Activated T-cell treated with anti-CD3 and anti-CD28 coated beads, Interleukin-2, amount 50 U/mL, for 72 hours (primary cell): ENCODE measurements at regions not wholly inside any gene's neighbourhood (a gene's known extent, or its start where the extent isn't known, plus 50 kb on each side); places are given as distances from the start of the nearest gene placed in this dataset.

ENCODE experiments used
- ATAC-seq, 2 donors: fragments of 150-1000 bp; cut with Tn5 transposase; replicated peaks in 1 of 2; 2 replicates each; pipeline ENCODE4 v1.10.0; 2021; ENCODE audit warnings: moderate library complexity in 2 of 2, mild to moderate bottlenecking in 1 of 2
- DNase-seq, 2 donors: peaks; one replicate each; pipeline ENCODE4 v3.0.0; 2021 to 2022; ENCODE audit warnings: mixed read lengths in 1 of 2
- H3K27ac Mint-ChIP-seq: one replicate; pipeline ENCODE4 v1.8.0; 2022; ENCODE audit warnings: mild to moderate bottlenecking, moderate library complexity, mixed read lengths
- H3K27me3 Mint-ChIP-seq: one replicate; pipeline ENCODE4 v1.8.0; 2022; ENCODE audit warnings: low read depth, mixed read lengths
- H3K36me3 Mint-ChIP-seq, 2 donors: one replicate each; pipeline ENCODE4 v1.8.0; 2022; ENCODE audit warnings: mixed read lengths in 2 of 2, mild to moderate bottlenecking in 1 of 2; ENCODE audit not compliant: insufficient read depth in 2 of 2
- H3K4me1 Mint-ChIP-seq: one replicate; pipeline ENCODE4 v1.8.0; 2022; ENCODE audit warnings: low read depth, mixed read lengths
- H3K4me3 Mint-ChIP-seq, 2 donors: one replicate each; pipeline ENCODE4 v1.8.0; 2022; ENCODE audit warnings: mild to moderate bottlenecking in 2 of 2, mixed read lengths in 2 of 2, moderate library complexity in 2 of 2
- H3K9me3 Mint-ChIP-seq, 2 donors: one replicate each; pipeline ENCODE4 v1.8.0; 2022; ENCODE audit warnings: mixed read lengths in 2 of 2

- no peak for ATAC-seq
- Mint-ChIP-seq H3K36me3 (no peaks in the 10 kb centered on the region), H3K27me3 (no peaks in the 10 kb centered on the region), H3K4me1 (no peaks in the 10 kb centered on the region), H3K27ac (no peak overlapping the region), H3K9me3 (peaks cover 8 to 15% of the 10 kb centered on the region in 2 donors), H3K4me3 (no peak overlapping the region)
- DNase-seq: no peak
Measured at GRCh38 chr5:28430565-28431178, 1392.3 kb upstream of the CDH9 start.

GRCh38 chr5:28421141-28421540 lies 1382.8 kb upstream of the CDH9 start:
- DNase-seq (no peak), ATAC-seq (no peak)
- H3K4me1 Mint-ChIP-seq: no peaks in the 10 kb centered on the region
- peaks cover 9% of the 10 kb centered on the region in 2 donors for H3K9me3 Mint-ChIP-seq
- no peaks in the 10 kb centered on the region for H3K27me3 Mint-ChIP-seq
- H3K27ac Mint-ChIP-seq: no peak overlapping the region
- no peak overlapping the region for H3K4me3 Mint-ChIP-seq
- no peaks in the 10 kb centered on the region for H3K36me3 Mint-ChIP-seq

- Mint-ChIP-seq H3K4me3 (no peak overlapping the region), H3K27ac (no peak overlapping the region), H3K9me3 (peaks cover 3 to 16% of the 10 kb centered on the region in 2 donors), H3K36me3 (no peaks in the 10 kb centered on the region), H3K4me1 (no peaks in the 10 kb centered on the region), H3K27me3 (no peaks in the 10 kb centered on the region)
- no peak for ATAC-seq
- DNase-seq: no peak
Measured at GRCh38 chr5:28415791-28416443, 1377.5 kb upstream of the CDH9 start.

GRCh38 chr5:28414619-28415018 lies 1376.2 kb upstream of the CDH9 start:
- H3K27me3 Mint-ChIP-seq: no peaks in the 10 kb centered on the region
- H3K9me3 Mint-ChIP-seq: peaks cover 6 to 16% of the 10 kb centered on the region in 2 donors
- H3K36me3 Mint-ChIP-seq: no peaks in the 10 kb centered on the region
- no peak for DNase-seq
- no peak overlapping the region for H3K27ac Mint-ChIP-seq
- no peak overlapping the region for H3K4me3 Mint-ChIP-seq
- ATAC-seq: no peak
- no peaks in the 10 kb centered on the region for H3K4me1 Mint-ChIP-seq

GRCh38 chr5:28408651-28409050 lies 1370.3 kb upstream of the CDH9 start:
- H3K4me1 Mint-ChIP-seq: no peaks in the 10 kb centered on the region
- DNase-seq (no peak), ATAC-seq (no peak)
- H3K4me3 Mint-ChIP-seq: no peak overlapping the region
- H3K36me3 Mint-ChIP-seq: no peaks in the 10 kb centered on the region
- no peaks in the 10 kb centered on the region for H3K27me3 Mint-ChIP-seq
- no peak overlapping the region for H3K27ac Mint-ChIP-seq
- peaks cover 12 to 14% of the 10 kb centered on the region in 2 donors for H3K9me3 Mint-ChIP-seq

GRCh38 chr5:28408186-28408585 lies 1369.8 kb upstream of the CDH9 start:
- no peak overlapping the region for H3K4me3 Mint-ChIP-seq
- H3K9me3 Mint-ChIP-seq: peaks cover 11 to 14% of the 10 kb centered on the region in 2 donors
- H3K27ac Mint-ChIP-seq: no peak overlapping the region
- H3K27me3 Mint-ChIP-seq: no peaks in the 10 kb centered on the region
- DNase-seq (no peak), ATAC-seq (no peak)
- H3K36me3 Mint-ChIP-seq: no peaks in the 10 kb centered on the region
- no peaks in the 10 kb centered on the region for H3K4me1 Mint-ChIP-seq

GRCh38 chr5:28404363-28405071 lies 1366.1 kb upstream of the CDH9 start:
- Mint-ChIP-seq H3K4me1 (no peaks in the 10 kb centered on the region), H3K27ac (no peak overlapping the region), H3K4me3 (no peak overlapping the region), H3K36me3 (no peaks in the 10 kb centered on the region), H3K27me3 (no peaks in the 10 kb centered on the region), H3K9me3 (peaks cover 6 to 13% of the 10 kb centered on the region in 2 donors)
- DNase-seq (no peak), ATAC-seq (no peak)

- no peak for ATAC-seq
- H3K36me3 Mint-ChIP-seq: no peaks in the 10 kb centered on the region
- H3K27ac Mint-ChIP-seq: no peak overlapping the region
- H3K27me3 Mint-ChIP-seq: no peaks in the 10 kb centered on the region
- no peak overlapping the region for H3K4me3 Mint-ChIP-seq
- H3K4me1 Mint-ChIP-seq: no peaks in the 10 kb centered on the region
- peaks cover 6 to 13% of the 10 kb centered on the region in 2 donors for H3K9me3 Mint-ChIP-seq
- DNase-seq: no peak
Measured at GRCh38 chr5:28403846-28404245, 1365.5 kb upstream of the CDH9 start.

GRCh38 chr5:28402590-28403301 lies 1364.4 kb upstream of the CDH9 start:
- ATAC-seq (no peak), DNase-seq (no peak)
- H3K4me3 Mint-ChIP-seq: no peak overlapping the region
- no peaks in the 10 kb centered on the region for H3K27me3 Mint-ChIP-seq
- no peak overlapping the region for H3K27ac Mint-ChIP-seq
- no peaks in the 10 kb centered on the region for H3K36me3 Mint-ChIP-seq
- no peaks in the 10 kb centered on the region for H3K4me1 Mint-ChIP-seq
- peaks cover 6 to 13% of the 10 kb centered on the region in 2 donors for H3K9me3 Mint-ChIP-seq

GRCh38 chr5:28400076-28400475 lies 1361.7 kb upstream of the CDH9 start:
- Mint-ChIP-seq H3K27ac (no peak overlapping the region), H3K4me3 (no peak overlapping the region), H3K27me3 (no peaks in the 10 kb centered on the region), H3K4me1 (no peaks in the 10 kb centered on the region), H3K36me3 (no peaks in the 10 kb centered on the region), H3K9me3 (peaks cover 3 to 7% of the 10 kb centered on the region in 2 donors)
- ATAC-seq (no peak), DNase-seq (no peak)

GRCh38 chr5:28399211-28399610 lies 1360.8 kb upstream of the CDH9 start:
- Mint-ChIP-seq H3K27ac (no peak overlapping the region), H3K27me3 (no peaks in the 10 kb centered on the region), H3K4me1 (no peaks in the 10 kb centered on the region), H3K4me3 (no peak overlapping the region), H3K9me3 (peaks cover 3 to 7% of the 10 kb centered on the region in 2 donors), H3K36me3 (no peaks in the 10 kb centered on the region)
- no peak for ATAC-seq
- DNase-seq: no peak

- Mint-ChIP-seq H3K36me3 (no peaks in the 10 kb centered on the region), H3K27ac (no peak overlapping the region), H3K4me1 (no peaks in the 10 kb centered on the region), H3K9me3 (peaks cover 3 to 5% of the 10 kb centered on the region in 2 donors), H3K4me3 (no peak overlapping the region), H3K27me3 (no peaks in the 10 kb centered on the region)
- ATAC-seq (no peak), DNase-seq (no peak)
Measured at GRCh38 chr5:28398185-28398584, 1359.8 kb upstream of the CDH9 start.

- no peak overlapping the region for H3K27ac Mint-ChIP-seq
- DNase-seq (no peak), ATAC-seq (no peak)
- no peaks in the 10 kb centered on the region for H3K27me3 Mint-ChIP-seq
- no peaks in the 10 kb centered on the region for H3K4me1 Mint-ChIP-seq
- peaks cover 2 to 5% of the 10 kb centered on the region in 2 donors for H3K9me3 Mint-ChIP-seq
- no peaks in the 10 kb centered on the region for H3K36me3 Mint-ChIP-seq
- H3K4me3 Mint-ChIP-seq: no peak overlapping the region
Measured at GRCh38 chr5:28397502-28397941, 1359.1 kb upstream of the CDH9 start.
